Astrocyte (in vitro differentiated cells and primary cell): ENCODE measurements at regions not wholly inside any gene's neighbourhood (a gene's known extent, or its start where the extent isn't known, plus 50 kb on each side); places are given as distances from the start of the nearest gene placed in this dataset.

Experiments used
- EZH2 ChIP-seq: IDR thresholded peaks from 2 replicates; pipeline ENCODE4 v1.6.1; 2012; ENCODE audit warnings: mild to moderate bottlenecking, low read length, inconsistent platforms; ENCODE audit not compliant: insufficient read depth
- TF ChIP-seq, protein P1 (sequence below): IDR thresholded peaks from 2 replicates; pipeline ENCODE4 v1.5.1; 2011; ENCODE audit warnings: low read depth, mild to moderate bottlenecking, inconsistent platforms, low read length, moderate library complexity; ENCODE audit not compliant: insufficient read depth

DNA sequence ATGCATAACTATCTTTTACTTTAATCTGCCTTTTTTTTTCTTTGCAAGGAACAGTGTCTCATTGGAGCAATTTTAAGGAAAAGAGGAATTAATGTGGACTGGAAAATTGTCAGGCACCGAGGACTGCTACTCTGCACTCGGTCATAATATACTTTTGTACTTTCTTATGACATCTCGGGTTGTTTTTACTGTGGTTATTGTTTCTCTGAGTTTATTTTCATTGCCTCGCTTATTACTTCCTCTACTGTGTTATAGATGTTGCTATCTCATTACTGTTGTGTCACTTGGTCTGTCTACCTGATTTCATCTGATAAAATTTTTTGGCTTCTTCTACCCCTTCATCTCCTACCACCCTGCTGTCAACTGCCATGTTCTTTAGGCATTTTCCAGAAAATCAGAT, 213.5 kb upstream of the POU1F1 start:
- TF ChIP-seq, protein P1, sequence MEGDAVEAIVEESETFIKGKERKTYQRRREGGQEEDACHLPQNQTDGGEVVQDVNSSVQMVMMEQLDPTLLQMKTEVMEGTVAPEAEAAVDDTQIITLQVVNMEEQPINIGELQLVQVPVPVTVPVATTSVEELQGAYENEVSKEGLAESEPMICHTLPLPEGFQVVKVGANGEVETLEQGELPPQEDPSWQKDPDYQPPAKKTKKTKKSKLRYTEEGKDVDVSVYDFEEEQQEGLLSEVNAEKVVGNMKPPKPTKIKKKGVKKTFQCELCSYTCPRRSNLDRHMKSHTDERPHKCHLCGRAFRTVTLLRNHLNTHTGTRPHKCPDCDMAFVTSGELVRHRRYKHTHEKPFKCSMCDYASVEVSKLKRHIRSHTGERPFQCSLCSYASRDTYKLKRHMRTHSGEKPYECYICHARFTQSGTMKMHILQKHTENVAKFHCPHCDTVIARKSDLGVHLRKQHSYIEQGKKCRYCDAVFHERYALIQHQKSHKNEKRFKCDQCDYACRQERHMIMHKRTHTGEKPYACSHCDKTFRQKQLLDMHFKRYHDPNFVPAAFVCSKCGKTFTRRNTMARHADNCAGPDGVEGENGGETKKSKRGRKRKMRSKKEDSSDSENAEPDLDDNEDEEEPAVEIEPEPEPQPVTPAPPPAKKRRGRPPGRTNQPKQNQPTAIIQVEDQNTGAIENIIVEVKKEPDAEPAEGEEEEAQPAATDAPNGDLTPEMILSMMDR, result no peak
- TF ChIP-seq EZH2, result no peak
